ENCODE measurements at regions not wholly inside any gene's neighbourhood (a gene's known extent, or its start where the extent isn't known, plus 50 kb on each side); places are given as distances from the start of the nearest gene placed in this dataset.
A peak's percentile ranks its signal among the peaks of the same experiment; 100 is the strongest.

DNA sequence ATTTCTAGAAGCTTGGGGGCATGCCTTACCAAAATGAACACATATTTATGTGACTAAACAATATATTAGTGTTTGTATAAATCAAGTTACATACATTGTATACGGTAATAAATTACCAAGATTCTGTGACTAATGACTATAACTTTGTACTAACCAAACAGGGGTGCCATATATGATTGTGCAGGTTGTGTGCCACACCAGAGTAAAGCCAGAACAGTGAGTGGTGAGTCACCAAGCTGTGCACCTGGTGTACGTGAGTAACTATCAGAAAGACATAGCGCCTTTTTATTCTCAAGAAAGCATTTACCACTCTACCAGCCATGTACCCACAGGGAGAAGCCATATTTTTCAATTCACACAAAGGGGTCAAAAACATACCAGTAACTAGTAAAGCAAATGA, 453.2 kb upstream of the PIK3C3 start:
- intact Hi-C loops (cut with micrococcal nuclease) = no loop called here
- peak; percentile 73 for ATAC-seq
- POLR2A ChIA-PET (ENCODE audit: unreplicated experiment) = no interaction called here
- Histone ChIP-seq H3K4me2 (ENCODE audit: low read length) (0 out of 2 replicates have a peak overlapping the region, but pooled peaks have one; percentile 37), H3K4me1 (ENCODE audit: insufficient read depth, low read length) (peaks cover 29% of the 10 kb centered on the region), H3K79me2 (ENCODE audit: low read length) (no peaks in the 10 kb centered on the region), H3K27me3 (ENCODE audit: low read length) (no peaks in the 10 kb centered on the region), H3K36me3 (ENCODE audit: low read depth, low read length) (no peaks in the 10 kb centered on the region), H3K4me3 (ENCODE audit: low read length) (no peak overlapping the region), H3K9me2 (replicated peaks; ENCODE audit: low read length) (no peaks in the 10 kb centered on the region), H3F3A (ENCODE audit: low read length, unreplicated experiment) (no peaks in the 10 kb centered on the region), H3K9me3 (ENCODE audit: low read length) (no peaks in the 10 kb centered on the region), H3K9ac (ENCODE audit: low read length) (peak overlapping the region; percentile 54), H4K20me1 (ENCODE audit: low read length) (no peaks in the 10 kb centered on the region), H3K27ac (ENCODE audit: low read length) (peak overlapping the region; percentile 99), H2AFZ (ENCODE audit: low read length) (no peak overlapping the region)
- peak; percentile 76 for DNase-seq
- TF ChIP-seq EZH2phosphoT487 (IDR thresholded peaks at IDR 0.05; ENCODE audit: borderline replicate concordance, low read length) = no peak
- no peak for TF ChIP-seq EZH2 (IDR thresholded peaks at IDR 0.05; ENCODE audit: low read length, unreplicated experiment)
- no peak for TF ChIP-seq CTCF (conservative IDR thresholded peaks at IDR 0.05; ENCODE audit: low read depth, low read length)
- BruUV-seq (replicated peaks) = no TSS peak
- CTCF ChIA-PET = interaction anchor here (0.6 to 1.0 kb wide), 3 partner anchors 31 to 110 kb away, joined by 3 to 4 read pairs (median 4); no protein-coding TSS in a partner anchor

DNA sequence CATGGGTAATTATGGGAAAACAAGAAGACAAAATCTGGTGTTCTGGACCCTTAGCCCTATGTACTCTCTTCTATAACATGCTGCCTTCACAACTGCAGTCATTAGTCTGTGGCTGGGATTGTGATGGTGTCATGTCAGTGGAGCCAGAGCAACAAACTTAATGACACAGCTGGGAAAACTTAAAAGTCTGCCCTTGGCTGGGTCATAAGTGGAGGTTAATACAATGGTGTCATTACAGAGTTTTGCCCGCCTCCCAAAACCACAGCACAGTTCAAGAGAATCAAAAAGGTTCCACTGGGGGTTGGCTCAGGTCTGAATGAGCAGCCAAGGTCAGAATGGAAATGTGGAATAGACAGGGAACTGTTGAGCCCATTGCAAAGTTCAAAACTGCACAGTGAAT, 455.7 kb upstream of the PIK3C3 start:
- Histone ChIP-seq H3K4me3 (ENCODE audit: low read length) (no peak overlapping the region), H3K4me1 (ENCODE audit: insufficient read depth, low read length) (peaks cover 29% of the 10 kb centered on the region), H3K9me3 (ENCODE audit: low read length) (no peaks in the 10 kb centered on the region), H3K27me3 (ENCODE audit: low read length) (no peaks in the 10 kb centered on the region), H2AFZ (ENCODE audit: low read length) (no peak overlapping the region), H3K4me2 (ENCODE audit: low read length) (no peak overlapping the region), H3K36me3 (ENCODE audit: low read depth, low read length) (no peaks in the 10 kb centered on the region), H3K79me2 (ENCODE audit: low read length) (no peaks in the 10 kb centered on the region), H3K9ac (ENCODE audit: low read length) (no peak overlapping the region), H3K9me2 (replicated peaks; ENCODE audit: low read length) (no peaks in the 10 kb centered on the region), H3K27ac (ENCODE audit: low read length) (no peak overlapping the region), H4K20me1 (ENCODE audit: low read length) (no peaks in the 10 kb centered on the region), H3F3A (ENCODE audit: low read length, unreplicated experiment) (no peaks in the 10 kb centered on the region)
- CTCF ChIA-PET = no interaction called here
- no peak for TF ChIP-seq CTCF (conservative IDR thresholded peaks at IDR 0.05; ENCODE audit: low read depth, low read length)
- no peak for TF ChIP-seq EZH2phosphoT487 (IDR thresholded peaks at IDR 0.05; ENCODE audit: borderline replicate concordance, low read length)
- no peak for TF ChIP-seq EZH2 (IDR thresholded peaks at IDR 0.05; ENCODE audit: low read length, unreplicated experiment)
- intact Hi-C loops (cut with micrococcal nuclease) = no loop called here
- ATAC-seq (no peak), DNase-seq (no peak)
- BruUV-seq (replicated peaks) = no TSS peak
- POLR2A ChIA-PET (ENCODE audit: unreplicated experiment) = no interaction called here

- DNase-seq (no peak), ATAC-seq (no peak)
- H3K79me2 ChIP-seq (ENCODE audit: low read length) = no peaks in the 10 kb centered on the region
- ChIA-PET CTCF (no interaction called here), POLR2A (ENCODE audit: unreplicated experiment) (no interaction called here)
- no peak overlapping the region for H3K4me3 ChIP-seq (ENCODE audit: low read length)
- no peak overlapping the region for H3K4me2 ChIP-seq (ENCODE audit: low read length)
- H4K20me1 ChIP-seq (ENCODE audit: low read length) = no peaks in the 10 kb centered on the region
- TF ChIP-seq CTCF (conservative IDR thresholded peaks at IDR 0.05; ENCODE audit: low read depth, low read length) (no peak), EZH2 (IDR thresholded peaks at IDR 0.05; ENCODE audit: low read length, unreplicated experiment) (no peak), EZH2phosphoT487 (IDR thresholded peaks at IDR 0.05; ENCODE audit: borderline replicate concordance, low read length) (no peak)
- H3K27me3 ChIP-seq (ENCODE audit: low read length) = no peaks in the 10 kb centered on the region
- H3K27ac ChIP-seq (ENCODE audit: low read length) = no peak overlapping the region
- no peaks in the 10 kb centered on the region for H3K9me3 ChIP-seq (ENCODE audit: low read length)
- H3K4me1 ChIP-seq (ENCODE audit: insufficient read depth, low read length) = no peaks in the 10 kb centered on the region
- intact Hi-C loops (cut with micrococcal nuclease) = no loop called here
- no TSS peak for BruUV-seq (replicated peaks)
- H2AFZ ChIP-seq (ENCODE audit: low read length) = no peak overlapping the region
- no peaks in the 10 kb centered on the region for H3F3A ChIP-seq (ENCODE audit: low read length, unreplicated experiment)
- H3K9ac ChIP-seq (ENCODE audit: low read length) = no peak overlapping the region
- H3K36me3 ChIP-seq (ENCODE audit: low read depth, low read length) = no peaks in the 10 kb centered on the region
- no peaks in the 10 kb centered on the region for H3K9me2 ChIP-seq (replicated peaks; ENCODE audit: low read length)
These were observed 464.2 kb upstream of the PIK3C3 start for GRCh38 chr18:41490861-41491260.
